GM03348 (cell line): ENCODE measurements at regions not wholly inside any gene's neighbourhood (a gene's known extent, or its start where the extent isn't known, plus 50 kb on each side); places are given as distances from the start of the nearest gene placed in this dataset.
"Not testable (repeated sequence)": the region's sequence is repeated elsewhere in the genome, so short reads cannot be mapped to it uniquely, and the experiment has no call there.

Experiments used
- DNase-seq: peaks from one replicate; pipeline ENCODE4 v3.0.0; 2012; ENCODE audit warnings: low spot score

DNA sequence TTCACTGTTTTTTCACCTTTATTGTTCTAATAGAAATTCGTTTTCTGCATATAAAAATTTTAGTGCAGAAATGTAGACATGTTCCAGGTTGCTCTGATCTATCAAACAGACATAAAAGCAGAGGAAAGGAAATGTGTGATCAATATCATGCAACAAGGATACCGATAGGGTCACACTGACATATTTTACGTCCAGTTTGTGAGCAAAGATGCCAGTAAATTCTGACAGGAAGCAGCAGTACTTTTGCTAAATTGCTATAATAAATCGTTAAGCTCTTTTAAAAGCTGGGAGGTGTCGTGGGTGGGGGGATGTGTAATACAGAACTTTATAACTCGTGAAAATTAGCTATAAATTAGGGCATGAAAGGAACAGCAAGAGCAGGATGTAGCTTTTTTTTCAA lies 955.2 kb downstream of the BRINP3 start:
- no peak for DNase-seq

GRCh38 chr1:189524501-189524900 lies 953.2 kb downstream of the BRINP3 start:
- DNase-seq: no peak

- DNase-seq: no peak
Measured at GRCh38 chr1:189530162-189530561, 947.5 kb downstream of the BRINP3 start.

GRCh38 chr1:189538271-189538670 lies 939.4 kb downstream of the BRINP3 start:
- no peak for DNase-seq

GRCh38 chr1:189550498-189550897 lies 927.2 kb downstream of the BRINP3 start:
- no peak for DNase-seq

- no peak for DNase-seq
Measured at GRCh38 chr1:189563784-189564183, 913.9 kb downstream of the BRINP3 start.

DNA sequence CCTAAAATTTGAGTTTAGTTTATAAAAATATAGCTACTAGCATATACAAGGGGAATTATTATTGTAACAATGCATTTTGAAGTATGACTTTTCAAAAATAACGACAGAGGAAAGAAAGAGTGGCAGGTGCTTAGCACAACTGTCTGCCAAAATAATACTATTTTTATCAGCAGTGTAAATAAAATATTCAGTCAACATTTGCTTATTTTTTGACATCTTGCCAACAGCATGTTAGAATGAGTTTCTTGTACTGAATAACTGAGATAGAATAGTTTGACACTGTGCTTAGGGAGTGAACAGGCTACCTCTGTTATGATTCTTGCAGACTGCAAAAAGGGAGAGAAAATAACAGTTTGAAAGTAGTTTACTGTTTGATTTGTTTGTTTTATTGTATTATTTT lies 909.8 kb downstream of the BRINP3 start:
- DNase-seq: no peak

DNA sequence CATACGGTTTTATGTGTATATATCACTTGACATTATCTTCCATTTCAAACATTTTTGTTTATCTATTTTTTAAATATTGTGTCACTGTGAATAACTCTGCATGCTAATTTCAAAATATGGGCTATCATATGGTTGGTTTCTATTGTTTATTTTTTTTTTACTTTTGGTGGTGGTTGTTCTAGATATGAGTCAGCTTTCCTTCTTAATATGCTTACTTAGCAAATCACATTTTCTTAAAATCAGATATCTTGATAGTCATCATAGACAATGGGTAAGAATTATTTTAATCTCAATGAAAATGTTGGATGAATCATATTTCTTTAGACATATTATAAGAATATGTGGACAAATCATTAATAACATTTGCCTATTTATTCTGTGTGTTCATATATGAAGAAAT lies 881.5 kb downstream of the BRINP3 start:
- no peak for DNase-seq

DNA sequence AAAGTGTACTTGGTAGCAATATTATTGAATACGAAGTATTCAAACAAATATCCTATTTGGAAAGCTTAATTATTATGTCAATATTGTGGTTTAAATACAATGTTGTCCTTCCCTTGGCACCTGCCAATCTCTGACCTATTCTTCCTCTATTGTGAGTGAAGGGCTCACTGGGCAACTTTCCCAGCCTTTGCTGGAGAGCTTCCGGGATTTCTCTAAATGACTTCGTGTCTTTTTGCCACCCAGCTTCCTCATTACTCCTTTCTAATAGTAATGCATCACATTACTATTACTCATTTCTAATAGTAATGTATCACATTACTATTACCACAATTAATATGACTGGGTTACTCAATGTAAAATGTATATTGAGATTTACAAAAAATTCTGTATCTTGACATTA lies 880.6 kb downstream of the BRINP3 start:
- DNase-seq: no peak

DNA sequence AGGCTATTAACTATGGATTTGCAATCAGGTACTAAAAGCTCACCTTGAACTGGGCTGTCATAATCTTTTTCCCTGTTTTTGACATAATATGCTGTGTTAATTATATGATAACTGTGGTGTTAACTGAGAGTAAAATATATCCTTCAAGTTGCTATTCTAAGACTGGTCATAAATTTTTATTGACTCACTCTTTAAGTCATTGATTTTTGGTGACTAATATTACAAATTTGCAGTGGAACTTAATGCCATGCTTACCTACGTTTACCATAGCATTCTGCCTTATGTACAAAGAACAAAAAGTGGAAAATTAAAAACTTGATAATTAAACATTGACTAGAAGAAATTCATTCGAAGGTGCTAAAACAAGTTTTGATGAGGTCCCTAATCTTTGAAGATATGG lies 872.4 kb downstream of the BRINP3 start:
- DNase-seq: no peak

DNA sequence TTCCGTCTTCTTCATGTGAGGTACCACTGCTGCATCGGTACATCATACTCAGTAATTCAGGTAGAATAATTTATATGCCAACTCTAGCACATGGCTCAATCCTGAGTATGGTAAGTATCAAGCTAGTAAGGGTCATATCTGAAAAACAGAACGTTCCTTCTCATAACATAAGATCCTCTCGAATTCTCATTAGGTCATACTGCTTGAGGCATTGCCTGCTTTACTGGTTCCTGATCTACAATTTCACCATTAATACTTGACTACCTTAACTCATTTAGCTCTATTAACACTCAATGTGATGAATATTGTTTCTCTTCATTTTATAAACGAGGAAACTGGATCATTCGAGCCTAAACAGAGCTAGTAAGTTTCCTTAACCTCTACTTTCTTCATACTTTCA lies 871.6 kb downstream of the BRINP3 start:
- no peak for DNase-seq

DNA sequence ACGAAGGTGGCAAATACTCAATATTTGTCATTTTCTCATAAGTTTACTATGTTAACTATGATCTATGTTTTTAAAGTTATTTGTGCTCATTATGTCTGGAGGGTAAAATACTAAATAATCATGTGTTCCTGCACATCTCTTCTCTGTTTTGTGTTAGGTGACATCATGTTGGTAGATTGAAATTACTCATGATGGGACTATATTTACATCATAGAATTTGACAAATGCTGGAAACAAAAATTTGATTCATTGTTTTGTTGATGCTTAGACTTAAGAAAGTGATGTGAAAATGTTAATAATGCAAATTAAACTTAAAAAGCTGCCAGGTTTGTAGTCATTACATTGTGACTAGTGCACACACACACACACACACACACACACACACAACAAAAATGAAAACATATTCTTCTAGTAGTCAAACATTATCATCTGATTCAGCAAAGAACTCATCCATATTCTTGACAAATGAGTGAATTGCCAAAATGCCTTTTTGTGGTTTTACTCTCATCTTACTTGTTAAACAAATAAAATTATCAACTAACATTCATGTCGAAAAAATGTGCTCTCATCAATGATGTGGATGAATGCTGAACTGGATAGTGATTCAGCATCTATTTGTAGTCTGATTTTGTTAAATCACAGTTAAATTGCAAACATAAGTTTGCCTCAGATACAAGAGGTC lies 870.7 kb downstream of the BRINP3 start:
- DNase-seq: no peak

GRCh38 chr1:189607477-189608096 lies 870.1 kb downstream of the BRINP3 start:
- no peak for DNase-seq

DNA sequence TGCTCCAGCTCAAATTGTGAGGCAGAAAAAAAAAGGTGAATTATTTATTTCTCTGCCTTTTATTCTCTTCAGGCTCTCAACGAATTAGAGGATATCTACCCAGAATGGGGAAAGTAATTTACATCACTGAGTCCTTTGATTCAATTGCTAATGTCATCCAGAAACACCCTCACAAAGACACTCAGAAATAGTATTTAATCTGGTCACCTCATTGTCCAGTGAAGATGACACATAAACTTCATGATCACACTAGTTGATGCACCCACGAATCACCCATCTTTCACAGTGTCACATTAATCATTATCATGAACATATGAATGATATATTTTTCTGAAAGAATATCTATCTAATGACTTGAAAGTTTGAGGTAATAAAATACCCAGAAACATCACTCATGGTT lies 868.5 kb downstream of the BRINP3 start:
- no peak for DNase-seq

GRCh38 chr1:189616893-189617292 lies 860.8 kb downstream of the BRINP3 start:
- no peak for DNase-seq

- DNase-seq: no peak
Measured at GRCh38 chr1:189619682-189620332, 857.9 kb downstream of the BRINP3 start.

DNA sequence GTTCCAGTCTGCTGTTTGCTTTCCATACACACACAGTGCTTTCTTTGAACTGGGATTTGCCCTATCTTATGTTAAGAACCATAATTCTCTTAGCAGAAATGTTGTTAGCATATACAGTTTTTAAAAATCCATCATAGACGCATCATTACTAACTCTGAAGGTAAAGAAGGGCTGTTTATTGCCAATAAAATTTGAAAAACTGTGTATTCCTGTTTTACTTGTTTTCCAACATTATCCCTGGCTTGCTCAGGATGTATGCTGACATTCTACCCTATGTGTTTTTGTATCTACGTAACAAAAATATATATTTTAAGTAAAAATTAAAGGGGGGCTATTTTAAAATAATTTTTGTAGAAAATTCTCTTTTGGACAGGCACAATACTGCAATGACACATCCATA lies 857.2 kb downstream of the BRINP3 start:
- no peak for DNase-seq

DNA sequence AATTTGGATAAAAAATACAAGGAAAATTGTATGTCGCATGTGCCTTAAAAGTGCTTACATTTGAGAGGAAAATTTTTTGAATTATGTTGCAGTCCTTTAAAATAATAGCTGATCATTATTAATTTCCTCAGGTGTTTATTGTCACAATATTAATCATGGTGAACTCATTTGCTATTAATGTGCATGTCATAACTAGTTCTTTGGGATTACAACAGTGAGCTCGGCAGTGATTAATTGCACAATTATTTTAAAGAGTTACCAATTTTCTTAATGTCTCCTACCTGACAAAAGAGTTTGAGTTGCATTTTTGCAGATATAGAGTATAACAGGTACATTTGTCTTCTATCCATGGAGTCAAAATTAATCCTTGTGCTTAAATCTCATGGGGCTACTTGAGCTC lies 854.3 kb downstream of the BRINP3 start:
- no peak for DNase-seq

GRCh38 chr1:189627427-189627826 lies 850.2 kb downstream of the BRINP3 start:
- no peak for DNase-seq

DNA sequence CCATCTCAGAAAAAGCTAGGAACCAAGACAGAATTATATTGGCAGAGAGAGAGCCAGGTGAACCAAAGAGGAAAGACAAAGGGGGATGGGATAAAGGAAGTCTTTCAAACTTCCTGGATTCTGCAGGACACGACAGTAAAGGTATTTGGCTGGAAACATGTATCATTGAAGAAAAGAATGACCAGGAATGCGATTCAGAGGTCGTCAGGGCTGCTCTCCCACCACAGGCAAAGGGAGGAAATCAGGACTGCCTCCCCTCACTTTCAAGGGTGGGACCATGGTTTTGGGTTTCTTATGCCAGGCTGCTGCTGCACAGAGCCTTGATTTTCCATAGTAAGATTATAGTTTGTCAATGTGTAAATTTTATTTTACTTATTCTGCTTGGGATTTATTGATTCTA lies 848.8 kb downstream of the BRINP3 start:
- no peak for DNase-seq

GRCh38 chr1:189633658-189634057 lies 844.0 kb downstream of the BRINP3 start:
- DNase-seq: no peak

- no peak for DNase-seq
Measured at GRCh38 chr1:189637041-189637440, 840.6 kb downstream of the BRINP3 start.

GRCh38 chr1:189644156-189644555 lies 833.5 kb downstream of the BRINP3 start:
- DNase-seq: not testable (repeated sequence)

DNA sequence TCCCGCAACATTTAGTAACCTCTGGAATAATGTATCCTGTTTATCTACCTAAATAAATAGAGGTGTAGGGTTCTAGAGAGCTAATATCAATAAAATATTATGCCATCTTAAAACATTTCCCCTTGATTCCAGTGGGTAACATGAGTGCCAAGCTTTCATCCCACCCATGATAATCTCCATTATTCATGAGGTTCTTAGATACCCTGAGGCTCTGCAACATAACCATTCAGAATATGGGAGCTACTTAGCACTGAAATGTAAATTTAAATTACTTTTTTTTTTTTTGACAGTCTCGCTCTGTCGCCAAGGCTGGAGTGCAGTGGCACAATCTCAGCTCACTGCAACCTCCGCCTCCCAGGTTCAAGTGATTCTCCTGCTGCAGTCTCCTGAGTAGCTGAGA lies 832.7 kb downstream of the BRINP3 start:
- DNase-seq: no peak
